GM12865 (cell line): ENCODE measurements at regions not wholly inside any gene's neighbourhood (a gene's known extent, or its start where the extent isn't known, plus 50 kb on each side); places are given as distances from the start of the nearest gene placed in this dataset.

Experiments used
- DNase-seq: peaks from one replicate; pipeline ENCODE4 v3.0.0; 2010; ENCODE audit warnings: low read depth
- H3K4me3 ChIP-seq: 2 replicates; pipeline ENCODE4 v1.5.1; 2011; ENCODE audit warnings: mild to moderate bottlenecking, low read depth, low read length, control low read depth
- TF ChIP-seq, protein P1 (sequence below): IDR thresholded peaks from 2 replicates; pipeline ENCODE4 v1.5.1; 2011; ENCODE audit warnings: low read length, control low read depth, low read depth, inconsistent platforms; ENCODE audit not compliant: insufficient read depth; ENCODE audit errors: missing control alignments

DNA sequence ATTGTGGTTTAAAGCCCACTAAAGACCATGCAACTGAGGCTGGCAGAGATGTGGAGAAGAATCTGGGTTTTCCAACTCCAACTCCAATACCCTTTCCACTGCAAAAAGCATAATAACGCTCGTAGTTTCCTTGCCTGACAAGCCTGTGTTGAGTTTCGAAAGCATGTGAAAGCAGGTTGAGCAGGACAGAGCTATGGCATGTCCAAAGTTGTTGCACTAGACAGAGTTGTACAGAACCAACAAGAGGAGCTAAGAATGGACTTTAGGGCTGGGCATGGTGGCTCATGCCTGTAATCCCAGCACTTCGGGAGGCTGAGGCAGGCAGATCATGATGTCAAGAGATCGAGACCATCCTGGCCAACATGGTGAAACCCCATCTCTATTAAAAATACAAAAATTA, 572.0 kb upstream of the TBX3 start:
- no peak overlapping the region for H3K4me3 ChIP-seq
- TF ChIP-seq, protein P1, sequence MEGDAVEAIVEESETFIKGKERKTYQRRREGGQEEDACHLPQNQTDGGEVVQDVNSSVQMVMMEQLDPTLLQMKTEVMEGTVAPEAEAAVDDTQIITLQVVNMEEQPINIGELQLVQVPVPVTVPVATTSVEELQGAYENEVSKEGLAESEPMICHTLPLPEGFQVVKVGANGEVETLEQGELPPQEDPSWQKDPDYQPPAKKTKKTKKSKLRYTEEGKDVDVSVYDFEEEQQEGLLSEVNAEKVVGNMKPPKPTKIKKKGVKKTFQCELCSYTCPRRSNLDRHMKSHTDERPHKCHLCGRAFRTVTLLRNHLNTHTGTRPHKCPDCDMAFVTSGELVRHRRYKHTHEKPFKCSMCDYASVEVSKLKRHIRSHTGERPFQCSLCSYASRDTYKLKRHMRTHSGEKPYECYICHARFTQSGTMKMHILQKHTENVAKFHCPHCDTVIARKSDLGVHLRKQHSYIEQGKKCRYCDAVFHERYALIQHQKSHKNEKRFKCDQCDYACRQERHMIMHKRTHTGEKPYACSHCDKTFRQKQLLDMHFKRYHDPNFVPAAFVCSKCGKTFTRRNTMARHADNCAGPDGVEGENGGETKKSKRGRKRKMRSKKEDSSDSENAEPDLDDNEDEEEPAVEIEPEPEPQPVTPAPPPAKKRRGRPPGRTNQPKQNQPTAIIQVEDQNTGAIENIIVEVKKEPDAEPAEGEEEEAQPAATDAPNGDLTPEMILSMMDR: no peak
- DNase-seq: no peak

DNA sequence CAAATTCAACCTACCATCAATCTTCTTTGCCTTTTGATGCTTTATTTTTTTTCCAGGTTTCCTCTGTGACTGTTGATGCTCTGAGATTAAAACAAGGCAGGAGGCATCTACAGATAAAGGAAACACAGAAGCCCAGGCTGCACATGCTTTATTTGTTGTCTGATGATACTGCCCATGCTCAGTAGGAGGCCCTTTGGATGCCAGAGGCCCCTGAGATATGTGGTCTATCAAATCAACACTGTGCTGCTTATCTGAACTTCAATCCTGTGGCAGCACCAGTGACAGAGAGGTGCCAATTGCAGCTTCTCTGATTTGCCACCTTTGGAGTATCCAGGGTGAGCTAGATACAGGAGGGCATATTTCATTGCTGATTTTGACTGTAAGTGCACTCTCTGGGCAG, 571.3 kb upstream of the TBX3 start:
- no peak overlapping the region for H3K4me3 ChIP-seq
- DNase-seq: no peak
- TF ChIP-seq, protein P1: no peak

DNA sequence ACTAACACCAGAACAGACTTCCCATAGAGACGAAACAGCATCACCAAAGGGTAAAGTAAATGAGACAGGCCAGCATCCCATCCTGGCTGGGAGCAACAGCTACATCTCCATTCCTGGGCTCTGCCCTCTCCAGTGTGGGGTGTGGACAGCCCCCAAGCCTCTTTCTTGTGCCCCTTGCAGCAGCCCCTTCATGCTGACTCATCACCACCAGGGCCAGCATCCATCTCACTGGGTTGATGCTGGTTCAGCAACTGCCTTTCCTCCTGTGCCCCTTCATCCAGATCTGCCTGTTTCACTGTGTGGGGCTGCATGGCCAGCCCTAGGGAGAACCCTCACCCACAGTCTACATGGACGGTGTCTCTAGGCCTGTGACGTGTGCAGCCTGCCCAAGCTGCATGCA, 569.1 kb upstream of the TBX3 start:
- TF ChIP-seq, protein P1: no peak

DNA sequence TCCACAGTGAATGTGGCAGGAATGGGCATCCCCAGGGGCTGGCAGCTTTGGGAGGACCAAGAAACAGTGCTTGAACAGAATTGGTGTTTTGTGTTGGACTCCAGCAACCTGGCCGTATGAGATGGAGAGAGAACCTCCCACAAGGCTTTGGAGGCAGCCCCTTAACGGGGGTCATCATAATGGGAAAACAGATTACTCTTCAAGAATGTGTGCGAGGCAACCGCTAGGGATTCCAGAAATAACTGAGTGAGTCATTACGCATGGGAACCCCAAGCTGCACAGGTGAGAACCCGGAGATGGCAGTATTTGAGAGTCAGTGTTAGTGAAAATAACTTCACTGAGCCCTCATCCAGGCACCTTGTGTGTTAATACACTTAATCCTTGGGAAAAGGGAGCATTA, 567.8 kb upstream of the TBX3 start:
- DNase-seq: no peak
- TF ChIP-seq, protein P1: no peak
- H3K4me3 ChIP-seq: no peak overlapping the region

More for the DNA sequence above, 569.1 kb upstream of the TBX3 start:
- H3K4me3 ChIP-seq: no peak overlapping the region
- no peak for DNase-seq

DNA sequence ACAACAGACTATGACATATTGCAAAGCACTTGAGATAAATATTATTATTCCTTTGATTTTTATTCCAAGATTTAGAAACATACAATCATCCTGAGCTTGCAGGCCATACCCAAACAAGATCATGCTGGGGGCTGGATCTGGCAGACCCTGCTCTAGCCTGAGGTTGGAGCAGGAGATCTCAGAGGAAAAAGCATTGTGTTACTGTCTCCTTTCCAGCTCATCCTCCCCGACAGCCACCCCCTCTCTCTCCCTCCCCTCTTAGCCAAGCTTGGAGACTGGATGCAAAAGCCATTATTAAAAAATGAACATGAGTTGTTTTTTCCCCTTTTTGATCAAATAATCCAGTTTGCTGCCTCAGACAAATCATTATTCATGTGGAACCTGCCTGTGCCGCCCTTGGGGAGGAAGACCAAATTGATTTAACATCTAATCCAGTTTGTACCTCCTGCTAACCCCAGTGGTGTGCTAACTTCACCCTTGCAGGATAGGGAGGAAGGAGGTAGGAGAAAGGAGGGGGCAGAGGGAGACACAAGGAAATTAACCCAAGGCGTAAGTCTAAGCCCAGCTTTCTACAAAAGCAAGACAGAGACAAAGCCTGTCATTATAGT, 565.8 kb upstream of the TBX3 start:
- no peak for DNase-seq
- TF ChIP-seq, protein P1: no peak
- H3K4me3 ChIP-seq: no peak overlapping the region

DNA sequence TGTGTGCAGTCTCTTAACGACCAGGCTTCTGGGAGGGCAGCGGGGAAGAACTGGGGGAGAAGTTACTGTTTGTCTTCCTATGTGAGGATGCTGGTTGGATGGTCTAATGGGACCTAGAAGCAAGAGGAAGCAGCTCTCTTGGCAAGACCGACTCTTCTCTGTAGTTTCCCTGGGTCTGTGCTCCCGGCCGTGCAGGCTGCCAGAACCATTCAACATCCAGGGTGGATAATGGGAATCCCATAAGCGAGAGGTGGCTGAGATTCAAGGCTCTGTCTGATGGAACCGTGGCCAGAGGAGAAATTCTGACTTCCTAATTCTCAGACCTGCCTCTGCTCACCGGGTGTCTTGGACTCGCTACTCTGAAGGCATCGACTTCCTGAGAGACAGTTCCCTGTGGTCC, 561.0 kb upstream of the TBX3 start:
- no peak for DNase-seq
- no peak overlapping the region for H3K4me3 ChIP-seq
- TF ChIP-seq, protein P1: no peak
